ENCODE measurements at regions not wholly inside any gene's neighbourhood (a gene's known extent, or its start where the extent isn't known, plus 50 kb on each side); places are given as distances from the start of the nearest gene placed in this dataset.

- Histone ChIP-seq H3K4me3 (ENCODE audit: low read depth, low read length) (no peak overlapping the region), H3K27me3 (ENCODE audit: control insufficient read depth, insufficient read depth, low read length) (no peaks in the 10 kb centered on the region), H3K27ac (ENCODE audit: low read depth, low read length) (no peak overlapping the region), H3K9me3 (ENCODE audit: control insufficient read depth, insufficient read depth, low read length) (no peaks in the 10 kb centered on the region)
- DNase-seq (ENCODE audit: low read depth, low spot score), result no peak
- CTCF ChIA-PET, result interaction anchor here (1.0 to 1.4 kb wide), 2 partner anchors 140 to 398 kb away, joined by 3 read pairs; no protein-coding TSS in a partner anchor
- POLR2A ChIA-PET, result interaction anchor here (1.6 kb wide), 1 partner anchor 23 kb away, joined by 6 read pairs; no protein-coding TSS in a partner anchor
- TF ChIP-seq CTCF (IDR thresholded peaks at IDR 0.05; ENCODE audit: low read depth, low read length), result no peak
These were observed 298.1 kb upstream of the SLC7A11 start for GRCh38 chr4:138540056-138540800.

GRCh38 chr4:138538743-138539142, 296.6 kb upstream of the SLC7A11 start:
- CTCF ChIA-PET, result interaction anchor here (0.5 to 1.4 kb wide), 3 partner anchors 16 to 356 kb away, joined by 3 to 8 read pairs (median 3); no protein-coding TSS in a partner anchor
- DNase-seq (ENCODE audit: low read depth, low spot score), result no peak
- Histone ChIP-seq H3K27ac (ENCODE audit: low read depth, low read length) (no peak overlapping the region), H3K9me3 (ENCODE audit: control insufficient read depth, insufficient read depth, low read length) (no peaks in the 10 kb centered on the region), H3K4me3 (ENCODE audit: low read depth, low read length) (no peak overlapping the region), H3K27me3 (ENCODE audit: control insufficient read depth, insufficient read depth, low read length) (no peaks in the 10 kb centered on the region)
- TF ChIP-seq CTCF (IDR thresholded peaks at IDR 0.05; ENCODE audit: low read depth, low read length), result no peak
- POLR2A ChIA-PET, result no interaction called here

- POLR2A ChIA-PET, result no interaction called here
- CTCF ChIA-PET, result interaction anchor here (1.0 kb wide), 1 partner anchor 143 kb away, joined by 3 read pairs; no protein-coding TSS in a partner anchor
These were observed 295.8 kb upstream of the SLC7A11 start for GRCh38 chr4:138537731-138538490.

GRCh38 chr4:138535316-138535715, 293.2 kb upstream of the SLC7A11 start:
- POLR2A ChIA-PET, result no interaction called here
- DNase-seq (ENCODE audit: low read depth, low spot score), result no peak

More at GRCh38 chr4:138537731-138538490, 295.8 kb upstream of the SLC7A11 start:
- H3K27ac ChIP-seq (ENCODE audit: low read depth, low read length), result no peak overlapping the region
- no peak for TF ChIP-seq CTCF (IDR thresholded peaks at IDR 0.05; ENCODE audit: low read depth, low read length)
- DNase-seq (ENCODE audit: low read depth, low spot score), result no peak
- no peak overlapping the region for H3K4me3 ChIP-seq (ENCODE audit: low read depth, low read length)
- no peaks in the 10 kb centered on the region for H3K27me3 ChIP-seq (ENCODE audit: control insufficient read depth, insufficient read depth, low read length)
- H3K9me3 ChIP-seq (ENCODE audit: control insufficient read depth, insufficient read depth, low read length), result no peaks in the 10 kb centered on the region

More at GRCh38 chr4:138535316-138535715, 293.2 kb upstream of the SLC7A11 start:
- no peak overlapping the region for H3K27ac ChIP-seq (ENCODE audit: low read depth, low read length)
- H3K27me3 ChIP-seq (ENCODE audit: control insufficient read depth, insufficient read depth, low read length), result no peaks in the 10 kb centered on the region
- CTCF ChIA-PET, result no interaction called here
- no peak overlapping the region for H3K4me3 ChIP-seq (ENCODE audit: low read depth, low read length)
- no peaks in the 10 kb centered on the region for H3K9me3 ChIP-seq (ENCODE audit: control insufficient read depth, insufficient read depth, low read length)
- TF ChIP-seq CTCF (IDR thresholded peaks at IDR 0.05; ENCODE audit: low read depth, low read length), result no peak
